Skeletal muscle satellite cell (primary cell): ENCODE measurements at regions not wholly inside any gene's neighbourhood (a gene's known extent, or its start where the extent isn't known, plus 50 kb on each side); places are given as distances from the start of the nearest gene placed in this dataset.
"Not testable (repeated sequence)": the region's sequence is repeated elsewhere in the genome, so short reads cannot be mapped to it uniquely, and the experiment has no call there.

Experiments
- H3K27me3 ChIP-seq: 2 replicates; pipeline ENCODE4 v1.7.0; 2013; ENCODE audit warnings: low read length; ENCODE audit not compliant: control insufficient read depth, insufficient read depth
- H3K36me3 ChIP-seq: 2 replicates; pipeline ENCODE4 v1.7.0; 2013; ENCODE audit warnings: mild to moderate bottlenecking, control low read depth, low read length; ENCODE audit not compliant: insufficient read depth
- H3K4me1 ChIP-seq: 2 replicates; pipeline ENCODE4 v1.7.0; 2013; ENCODE audit warnings: low read length; ENCODE audit not compliant: control insufficient read depth, insufficient read depth
- H3K4me2 ChIP-seq: 2 replicates; pipeline ENCODE4 v1.7.0; 2013; ENCODE audit warnings: mild to moderate bottlenecking, low read length
- H3K4me3 ChIP-seq: 2 replicates; pipeline ENCODE4 v1.7.0; 2013; ENCODE audit warnings: low read length
- H3K9ac ChIP-seq: 2 replicates; pipeline ENCODE4 v1.7.0; 2013; ENCODE audit warnings: mild to moderate bottlenecking, low read depth, low read length, moderate library complexity
- H3K9me3 ChIP-seq: replicated peaks from 2 replicates; pipeline ENCODE4 v1.7.0; 2013; ENCODE audit warnings: mild to moderate bottlenecking, control low read depth, low read length

GRCh38 chr6:33885132-33886057, 81.6 kb upstream of the MLN start:
- Histone ChIP-seq H3K36me3 (no peaks in the 10 kb centered on the region), H3K27me3 (peaks cover 34% of the 10 kb centered on the region), H3K9ac (no peak overlapping the region), H3K9me3 (no peaks in the 10 kb centered on the region), H3K4me3 (no peak overlapping the region), H3K4me2 (peak overlapping the region; percentile 13), H3K4me1 (peaks cover 25% of the 10 kb centered on the region)

GRCh38 chr6:33883621-33884020, 79.8 kb upstream of the MLN start:
- H3K9ac ChIP-seq, H3K36me3 ChIP-seq, H3K9me3 ChIP-seq, H3K4me2 ChIP-seq, H3K4me3 ChIP-seq: not testable (repeated sequence)
- H3K4me1 ChIP-seq: peaks cover 25% of the 10 kb centered on the region
- peaks cover 38% of the 10 kb centered on the region for H3K27me3 ChIP-seq

- Histone ChIP-seq H3K36me3 (no peaks in the 10 kb centered on the region), H3K4me2 (no peak overlapping the region), H3K9ac (no peak overlapping the region), H3K9me3 (no peaks in the 10 kb centered on the region), H3K4me1 (peaks cover 25% of the 10 kb centered on the region), H3K27me3 (peaks cover 52% of the 10 kb centered on the region), H3K4me3 (no peak overlapping the region)
Observed at GRCh38 chr6:33882154-33882553, 78.4 kb upstream of the MLN start.

- H3K4me1 ChIP-seq: peaks cover 12% of the 10 kb centered on the region
- no peaks in the 10 kb centered on the region for H3K9me3 ChIP-seq
- H3K27me3 ChIP-seq: peaks cover 62% of the 10 kb centered on the region
- no peak overlapping the region for H3K4me3 ChIP-seq
- no peak overlapping the region for H3K4me2 ChIP-seq
- no peaks in the 10 kb centered on the region for H3K36me3 ChIP-seq
- H3K9ac ChIP-seq: no peak overlapping the region
Observed at GRCh38 chr6:33880766-33881165, 77.0 kb upstream of the MLN start.

GRCh38 chr6:33880104-33880678, 76.4 kb upstream of the MLN start:
- H3K27me3 ChIP-seq: peaks cover 68% of the 10 kb centered on the region
- no peaks in the 10 kb centered on the region for H3K9me3 ChIP-seq
- H3K9ac ChIP-seq: no peak overlapping the region
- peaks cover 7% of the 10 kb centered on the region for H3K4me1 ChIP-seq
- H3K4me3 ChIP-seq: no peak overlapping the region
- no peaks in the 10 kb centered on the region for H3K36me3 ChIP-seq
- no peak overlapping the region for H3K4me2 ChIP-seq

- H3K4me2 ChIP-seq: no peak overlapping the region
- peaks cover 80% of the 10 kb centered on the region for H3K27me3 ChIP-seq
- no peaks in the 10 kb centered on the region for H3K36me3 ChIP-seq
- H3K4me1 ChIP-seq: no peaks in the 10 kb centered on the region
- no peak overlapping the region for H3K4me3 ChIP-seq
- H3K9ac ChIP-seq: no peak overlapping the region
- H3K9me3 ChIP-seq: no peaks in the 10 kb centered on the region
Observed at GRCh38 chr6:33878562-33878961, 74.8 kb upstream of the MLN start.

- H3K4me1 ChIP-seq: no peaks in the 10 kb centered on the region
- no peak overlapping the region for H3K9ac ChIP-seq
- no peaks in the 10 kb centered on the region for H3K36me3 ChIP-seq
- H3K4me2 ChIP-seq: no peak overlapping the region
- no peaks in the 10 kb centered on the region for H3K9me3 ChIP-seq
- no peak overlapping the region for H3K4me3 ChIP-seq
- peaks cover 77% of the 10 kb centered on the region for H3K27me3 ChIP-seq
Observed at GRCh38 chr6:33877982-33878535, 74.3 kb upstream of the MLN start.

- Histone ChIP-seq H3K4me2 (no peak overlapping the region), H3K4me3 (no peak overlapping the region), H3K36me3 (no peaks in the 10 kb centered on the region), H3K9ac (no peak overlapping the region), H3K9me3 (no peaks in the 10 kb centered on the region), H3K4me1 (no peaks in the 10 kb centered on the region), H3K27me3 (peaks cover 75% of the 10 kb centered on the region)
Observed at GRCh38 chr6:33875696-33876095, 71.9 kb upstream of the MLN start.

GRCh38 chr6:33875141-33875581, 71.4 kb upstream of the MLN start:
- Histone ChIP-seq H3K4me2 (no peak overlapping the region), H3K9ac (no peak overlapping the region), H3K9me3 (no peaks in the 10 kb centered on the region), H3K4me1 (no peaks in the 10 kb centered on the region), H3K36me3 (no peaks in the 10 kb centered on the region), H3K4me3 (no peak overlapping the region), H3K27me3 (peaks cover 75% of the 10 kb centered on the region)

- Histone ChIP-seq H3K4me3 (no peak overlapping the region), H3K4me1 (no peaks in the 10 kb centered on the region), H3K9ac (no peak overlapping the region), H3K4me2 (no peak overlapping the region), H3K36me3 (no peaks in the 10 kb centered on the region), H3K9me3 (no peaks in the 10 kb centered on the region), H3K27me3 (peaks cover 78% of the 10 kb centered on the region)
Observed at GRCh38 chr6:33874136-33874760, 70.4 kb upstream of the MLN start.

GRCh38 chr6:33872761-33873160, 69.0 kb upstream of the MLN start:
- no peaks in the 10 kb centered on the region for H3K4me1 ChIP-seq
- no peaks in the 10 kb centered on the region for H3K36me3 ChIP-seq
- H3K4me3 ChIP-seq: no peak overlapping the region
- no peaks in the 10 kb centered on the region for H3K9me3 ChIP-seq
- H3K27me3 ChIP-seq: peaks cover 76% of the 10 kb centered on the region
- no peak overlapping the region for H3K9ac ChIP-seq
- no peak overlapping the region for H3K4me2 ChIP-seq
